K562 (cell line): ENCODE measurements at regions not wholly inside any gene's neighbourhood (a gene's known extent, or its start where the extent isn't known, plus 50 kb on each side); places are given as distances from the start of the nearest gene placed in this dataset.

Experiments
- ATAC-seq: fragments of 200-7000 bp; cut with Tn5 transposase; 3 replicates; pipeline ENCODE4 v1.9.1; 2020; ENCODE audit warnings: moderate library complexity
- BruUV-seq: library from RNA; stranded (reverse); fragments of 400-500 nt; replicated peaks from 2 replicates; lab custom pipeline; 2021; lab: Mats Ljungman, UMichigan
- CTCF ChIA-PET: fragments of 300-600 bp; formaldehyde crosslinking; extraction: SDS; loops from one replicate; lab custom pipeline; 2021; ENCODE audit warnings: low intra/inter-chr PET ratio; lab: Yijun Ruan, JAX
- POLR2A ChIA-PET: fragments of 300-600, 350-650 bp; sonication (Branson Sonifier 250); formaldehyde crosslinking; extraction: SDS; loops from one replicate; lab custom pipeline; 2021; ENCODE audit warnings: antibody characterized with exemption, inconsistent platforms; lab: Yijun Ruan, JAX
- DNase-seq, 4 experiments: peaks; one replicate each; pipeline versions ENCODE4 v3.0.0 to v3.0.0-alpha.2; 2011 to 2018; ENCODE audit warnings: low spot score in 3 of 4, mixed read lengths in 3 of 4; ENCODE audit errors: extremely low read depth in 1 of 4
- FAIRE-seq: peaks from 2 replicates; lab custom pipeline; 2011; peaks lifted over from hg19 to GRCh38; lab: Jason Lieb, UNC
- H2AFZ ChIP-seq: 2 replicates; pipeline ENCODE4 v1.6.0; 2011; ENCODE audit warnings: low read depth, low read length, control low read depth, inconsistent platforms
- H3K27ac ChIP-seq: fragments of 200-600 bp; 3 replicates; pipeline ENCODE4 v1.8.0; 2011; ENCODE audit warnings: low read depth, mild to moderate bottlenecking, control low read depth, inconsistent platforms, low read length, moderate library complexity, mixed read lengths; ENCODE audit errors: extremely low read depth
- H3K27me3 ChIP-seq, 2 experiments: fragments of 300-600 bp in 1 of 2; 2 replicates in 1 of 2; 3 replicates in 1 of 2; pipeline versions ENCODE4 v1.6.0 to v1.8.0; 2011; ENCODE audit warnings: inconsistent platforms in 2 of 2, low read length in 2 of 2, mild to moderate bottlenecking in 1 of 2, mixed read lengths in 1 of 2, moderate library complexity in 1 of 2; ENCODE audit not compliant: control insufficient read depth in 2 of 2, insufficient read depth in 2 of 2
- H3K36me3 ChIP-seq: fragments of 300-600 bp; 3 replicates; pipeline ENCODE4 v1.8.0; 2011; ENCODE audit warnings: mild to moderate bottlenecking, low read length, inconsistent platforms; ENCODE audit not compliant: control insufficient read depth, insufficient read depth
- H3K4me1 ChIP-seq, 2 experiments: fragments of 200-600 bp in 1 of 2; replicated peaks in 1 of 2; 2 replicates in 1 of 2; 3 replicates in 1 of 2; pipeline versions ENCODE4 v1.5.1 to v1.8.0; 2011; ENCODE audit warnings: inconsistent platforms in 2 of 2, low read length in 2 of 2, mild to moderate bottlenecking in 1 of 2, mixed read lengths in 1 of 2, moderate library complexity in 1 of 2; ENCODE audit not compliant: control insufficient read depth in 2 of 2, insufficient read depth in 2 of 2
- H3K4me2 ChIP-seq: 2 replicates; pipeline ENCODE4 v1.6.1; 2011; ENCODE audit warnings: low read length, control low read depth, inconsistent platforms, mixed read lengths; ENCODE audit not compliant: insufficient read depth
- H3K4me3 ChIP-seq: fragments of 200-600 bp; sonication (generic), shearing (Covaris generic); 2 replicates; pipeline ENCODE4 v1.5.1; 2016; ENCODE audit warnings: control low read depth, inconsistent platforms
- H3K79me2 ChIP-seq: fragments of 200-600 bp; 3 replicates; pipeline ENCODE4 v1.8.0; 2011; ENCODE audit warnings: low read length, inconsistent platforms; ENCODE audit not compliant: control insufficient read depth, insufficient read depth
- H3K9ac ChIP-seq, 2 experiments: 2 replicates each; pipeline versions ENCODE4 v1.6.0 to v1.6.1; 2011; ENCODE audit warnings: low read depth in 2 of 2, low read length in 2 of 2, control low read depth in 1 of 2, inconsistent platforms in 1 of 2, mild to moderate bottlenecking in 1 of 2, mixed read lengths in 1 of 2; ENCODE audit not compliant: insufficient read depth in 1 of 2
- H3K9me1 ChIP-seq: one replicate; pipeline ENCODE4 v1.6.0; 2011; ENCODE audit warnings: inconsistent platforms, mild to moderate bottlenecking, low read length, moderate library complexity; ENCODE audit not compliant: control insufficient read depth, insufficient read depth
- H3K9me3 ChIP-seq: replicated peaks from 2 replicates; pipeline ENCODE4 v1.5.1; 2011; ENCODE audit warnings: low read depth, low read length, inconsistent platforms; ENCODE audit not compliant: control insufficient read depth, insufficient read depth
- H4K20me1 ChIP-seq: replicated peaks from 2 replicates; pipeline ENCODE4 v1.6.1; 2011; ENCODE audit warnings: low read length, inconsistent platforms, mixed read lengths; ENCODE audit not compliant: control insufficient read depth, insufficient read depth
- BRD4 ChIP-seq: fragments of 200-600 bp; sonication (generic); IDR thresholded peaks from 2 replicates; pipeline ENCODE4 v1.6.1; 2017; ENCODE audit warnings: inconsistent platforms
- DMBX1 ChIP-seq: fragments of 250-450 bp; sonication (Bioruptor Pico); IDR thresholded peaks from 2 replicates; pipeline ENCODE4 v1.8.0; 2022; ENCODE audit warnings: inconsistent platforms, mild to moderate bottlenecking, moderate library complexity, borderline replicate concordance
- GTF3C2 ChIP-seq: IDR thresholded peaks from 3 replicates; pipeline ENCODE4 v1.6.1; 2011; ENCODE audit warnings: borderline replicate concordance, mild to moderate bottlenecking, moderate library complexity; ENCODE audit not compliant: insufficient read length; ENCODE audit errors: extremely low read depth
- HINFP ChIP-seq: fragments of 450-650 bp; conservative IDR thresholded peaks from 2 replicates; pipeline ENCODE4 v1.6.1; 2016; ENCODE audit warnings: missing genetic modification characterization, low read depth, mild to moderate bottlenecking, control low read depth, missing compliant biosample characterization
- KHSRP ChIP-seq: fragments of 450-650 bp; IDR thresholded peaks from 2 replicates; pipeline ENCODE4 v1.6.1; 2017
- ZNF445 ChIP-seq: fragments of 250-450 bp; sonication (Bioruptor Pico); IDR thresholded peaks from 2 replicates; pipeline ENCODE4 v1.4.0; 2020; ENCODE audit warnings: low read depth, mild to moderate bottlenecking, moderate library complexity
- WGBS: fragments of 100-300 bp; shearing (Covaris generic); methylation state at CpG from one replicate; pipeline ENCODE4 v1.1.6; 2016; ENCODE audit warnings: low coverage, mixed read lengths; ENCODE audit not compliant: insufficient coverage; ENCODE audit errors: missing lambda C conversion rate; 5-methylcytosine and 5-hydroxymethylcytosine counted together
- in situ Hi-C: fragments of 300-500 bp; cut with MboI; formaldehyde crosslinking; loops from 4 replicates; pipeline ENCODE4 v1.15.0; 2018; ENCODE audit warnings: inconsistent platforms, mixed read lengths
- intact Hi-C: fragments of 100-400 bp; cut with micrococcal nuclease; formaldehyde crosslinking; loops from 2 replicates; pipeline ENCODE4 v1.14.2; 2022

GRCh38 chr10:10660054-10660453 lies 357.6 kb upstream of the CELF2 start:
- intact Hi-C loops (no loop called here), in situ Hi-C loops (no loop called here)
- 0% methylated on average over 1 of the region's 1 CpG for WGBS
- Histone ChIP-seq H3K27me3 (no peaks in the 10 kb centered on the region), H3K4me3 (no peak overlapping the region), H3K36me3 (no peaks in the 10 kb centered on the region), H3K4me2 (no peak overlapping the region), H3K79me2 (no peaks in the 10 kb centered on the region), H3K9ac (no peak overlapping the region), H4K20me1 (no peaks in the 10 kb centered on the region), H3K4me1 (no peaks in the 10 kb centered on the region), H3K9me3 (no peaks in the 10 kb centered on the region), H3K27ac (no peak overlapping the region), H2AFZ (no peak overlapping the region), H3K9me1 (no peaks in the 10 kb centered on the region)
- no peak for DNase-seq
- ChIA-PET POLR2A (no interaction called here), CTCF (no interaction called here)
- FAIRE-seq: no peak
- ATAC-seq: no peak
- BruUV-seq: no TSS peak
- no peak for TF ChIP-seq DMBX1 (CRISPR knock-in tag)
- no peak for TF ChIP-seq BRD4
- TF ChIP-seq ZNF445 (CRISPR knock-in tag): no peak
- no peak for TF ChIP-seq HINFP
- TF ChIP-seq KHSRP: no peak
- TF ChIP-seq GTF3C2: no peak
- TF ChIP-seq, all 486 proteins: peak for 0
